ENCODE measurements at regions not wholly inside any gene's neighbourhood (a gene's known extent, or its start where the extent isn't known, plus 50 kb on each side); places are given as distances from the start of the nearest gene placed in this dataset.

DNA sequence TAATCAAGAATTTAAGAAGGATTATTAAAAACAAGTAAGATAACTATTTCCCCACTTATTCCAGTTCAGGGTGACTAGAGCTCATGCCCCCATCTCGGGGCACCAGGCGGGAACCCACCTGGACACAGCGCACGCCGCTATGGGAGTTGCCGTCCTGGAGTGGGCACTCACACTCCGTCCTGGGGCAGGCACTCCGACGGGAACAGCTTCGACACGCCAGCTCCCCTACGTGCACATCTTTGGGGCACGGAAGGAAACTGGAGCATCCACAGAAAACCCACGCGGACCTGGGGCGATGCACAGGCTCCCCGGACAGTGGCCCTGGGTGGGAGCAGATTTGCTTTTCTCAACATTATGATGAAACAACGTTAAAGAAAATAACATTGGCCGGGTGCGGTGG is 52.0 kb upstream of the GATA5 start:
- DNase-seq (ENCODE audit: low read depth): no peak

DNA sequence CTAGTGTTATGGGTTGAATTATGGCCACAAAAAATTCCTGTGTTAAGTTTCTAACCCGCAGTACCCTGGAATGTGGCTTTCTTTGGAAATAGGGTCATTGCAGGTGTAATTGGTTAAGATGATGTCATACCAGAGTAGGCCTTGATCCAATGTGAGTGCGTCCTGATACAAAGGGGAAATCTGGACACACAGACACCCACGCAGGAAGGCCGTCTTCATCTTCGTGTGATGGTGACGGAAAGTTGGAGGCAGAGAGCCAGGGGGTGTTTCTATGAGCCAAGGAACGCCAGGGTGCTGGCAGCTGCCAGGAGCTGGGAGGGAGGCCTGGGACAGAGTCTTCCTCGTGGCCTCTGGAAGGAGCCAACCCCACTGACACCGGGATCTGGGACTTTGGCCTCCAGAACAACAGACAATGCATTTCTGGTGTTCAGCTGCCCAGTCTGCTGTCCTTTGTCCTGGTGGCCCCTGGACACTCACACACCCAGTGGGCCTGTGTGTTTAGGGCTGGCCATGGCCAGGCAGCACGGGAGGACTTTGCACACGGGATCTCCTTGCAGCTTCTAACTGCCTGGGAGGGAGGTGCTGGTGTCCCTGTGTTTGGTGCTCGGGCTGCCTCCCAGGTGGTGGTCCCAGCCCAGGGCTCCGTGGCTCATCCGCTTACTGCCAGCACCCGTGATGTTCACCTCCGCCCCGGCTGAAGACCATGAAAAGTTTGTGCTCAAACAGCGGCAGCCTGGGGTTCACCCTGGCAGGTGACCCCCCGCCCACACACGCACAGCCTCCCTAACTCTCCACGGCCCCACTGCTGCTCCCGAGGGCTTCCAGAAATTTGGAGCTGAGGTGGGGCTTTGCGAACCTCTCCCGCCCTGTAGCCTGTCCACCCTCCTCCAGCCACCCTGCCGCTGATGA is 53.4 kb upstream of the GATA5 start:
- DNase-seq (ENCODE audit: low read depth): no peak

DNA sequence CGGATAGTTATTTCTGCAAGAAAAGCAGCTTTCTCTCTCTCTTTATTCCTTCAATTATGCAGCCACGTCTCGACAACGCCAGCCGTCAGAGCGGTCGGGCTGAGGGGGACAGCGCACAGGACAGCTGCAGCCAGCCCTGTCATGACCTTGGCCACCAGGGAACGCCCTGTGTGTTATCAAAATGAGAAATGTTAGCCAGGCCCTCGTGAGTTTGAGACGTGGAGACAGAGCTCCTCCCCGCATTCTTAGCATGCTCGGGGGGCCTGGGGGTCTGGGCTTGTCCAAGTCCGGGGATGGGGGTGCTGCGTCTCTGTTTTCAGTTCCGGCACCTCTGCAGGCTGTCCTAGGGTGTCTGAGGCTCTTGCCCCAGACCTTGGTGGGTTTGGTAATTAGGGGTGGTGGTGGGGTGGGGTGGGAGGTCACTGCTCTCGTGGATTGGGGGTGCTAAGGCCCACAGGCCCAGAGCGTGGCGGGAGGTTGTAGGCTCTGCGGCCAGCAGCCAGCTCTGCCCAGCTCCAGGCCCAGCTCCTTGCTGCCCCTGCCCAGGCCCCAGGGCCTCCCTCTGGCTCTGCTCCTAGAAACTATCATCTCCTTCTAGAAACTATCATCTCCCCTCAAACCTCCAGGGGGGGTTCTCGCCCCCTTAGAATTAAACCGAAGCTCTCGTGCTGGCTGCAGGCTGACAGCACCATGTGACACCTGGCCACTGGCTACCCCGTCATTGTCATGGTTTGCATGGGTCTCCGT is 54.3 kb upstream of the GATA5 start:
- DNase-seq (ENCODE audit: low read depth): no peak

DNA sequence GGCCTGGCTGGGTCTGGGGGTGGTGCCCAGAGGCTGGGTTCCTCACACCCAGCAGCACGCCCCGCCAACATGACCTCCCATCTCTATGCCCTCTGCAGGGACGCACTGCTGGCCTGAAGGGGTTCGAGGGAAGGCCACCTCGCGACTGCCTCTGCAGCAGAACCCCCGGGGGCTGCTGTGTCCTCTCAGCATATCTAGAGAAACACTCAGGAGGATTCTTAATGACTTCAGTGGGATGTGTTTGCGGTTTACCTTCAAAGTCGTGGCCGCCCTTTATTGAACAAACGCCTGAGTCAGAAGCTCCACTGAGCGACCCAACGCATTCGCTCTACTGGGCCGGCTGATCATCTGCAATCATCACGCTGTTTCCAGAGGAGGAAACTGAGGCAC is 54.8 kb upstream of the GATA5 start:
- DNase-seq (ENCODE audit: low read depth): no peak

DNA sequence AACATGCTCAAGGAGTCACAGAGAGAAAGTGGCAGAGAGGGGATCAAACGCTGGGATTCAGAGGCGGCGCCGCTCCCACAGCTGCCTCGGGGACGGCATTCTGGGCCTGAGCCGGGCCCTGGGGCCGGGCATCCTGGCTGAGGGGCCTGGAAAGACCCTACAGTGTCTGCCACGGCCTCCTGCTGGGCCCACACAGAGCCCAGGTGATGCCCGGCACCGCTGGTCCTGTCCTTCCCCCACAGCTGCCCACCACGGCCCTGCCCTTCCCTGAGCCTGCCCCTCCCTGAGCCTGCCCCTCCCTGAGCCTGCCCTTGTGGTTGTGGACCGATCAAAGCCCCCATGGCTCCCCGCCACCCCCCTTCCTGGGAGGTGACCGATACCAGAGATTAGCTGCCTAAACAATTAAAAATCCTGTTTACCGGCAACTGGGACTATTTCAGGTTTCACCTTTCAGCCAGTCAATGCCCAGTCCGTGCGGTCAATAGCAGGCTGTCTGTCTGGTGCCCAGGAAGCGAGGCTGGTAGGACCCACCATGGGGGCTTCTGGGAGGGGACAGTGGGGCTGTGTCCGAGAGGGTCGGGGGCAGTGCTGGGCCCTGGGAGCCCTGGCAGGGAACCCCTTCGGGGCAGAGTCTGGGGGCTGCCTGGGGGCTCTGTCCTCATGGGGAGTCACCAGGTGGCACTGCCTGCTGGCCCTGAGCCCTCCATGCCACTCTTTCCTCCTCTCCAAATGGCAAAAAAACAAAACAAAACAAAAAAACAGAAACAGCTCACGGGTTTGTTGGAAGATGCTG is 55.4 kb upstream of the GATA5 start:
- DNase-seq (ENCODE audit: low read depth): no peak

DNA sequence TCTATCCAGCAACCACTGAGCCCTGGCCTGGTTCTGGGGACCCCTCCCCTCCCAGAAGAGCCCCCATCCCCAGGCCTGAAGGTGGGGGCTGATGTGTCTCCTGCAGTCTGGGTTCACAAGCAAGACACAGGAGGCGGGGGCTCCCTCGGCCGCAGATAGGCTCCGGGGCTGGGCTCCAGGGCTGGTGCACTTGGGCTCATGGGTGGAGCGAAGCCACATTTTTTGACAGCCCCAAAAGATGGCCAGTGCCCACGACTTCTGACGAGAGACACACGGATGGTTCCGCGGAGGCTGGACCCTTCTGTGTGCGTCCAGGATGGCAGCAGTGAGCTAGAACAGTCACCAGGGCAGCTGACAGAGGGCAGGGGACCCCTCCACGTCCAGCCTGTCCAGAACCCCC is 57.1 kb upstream of the GATA5 start:
- DNase-seq (ENCODE audit: low read depth): no peak

DNA sequence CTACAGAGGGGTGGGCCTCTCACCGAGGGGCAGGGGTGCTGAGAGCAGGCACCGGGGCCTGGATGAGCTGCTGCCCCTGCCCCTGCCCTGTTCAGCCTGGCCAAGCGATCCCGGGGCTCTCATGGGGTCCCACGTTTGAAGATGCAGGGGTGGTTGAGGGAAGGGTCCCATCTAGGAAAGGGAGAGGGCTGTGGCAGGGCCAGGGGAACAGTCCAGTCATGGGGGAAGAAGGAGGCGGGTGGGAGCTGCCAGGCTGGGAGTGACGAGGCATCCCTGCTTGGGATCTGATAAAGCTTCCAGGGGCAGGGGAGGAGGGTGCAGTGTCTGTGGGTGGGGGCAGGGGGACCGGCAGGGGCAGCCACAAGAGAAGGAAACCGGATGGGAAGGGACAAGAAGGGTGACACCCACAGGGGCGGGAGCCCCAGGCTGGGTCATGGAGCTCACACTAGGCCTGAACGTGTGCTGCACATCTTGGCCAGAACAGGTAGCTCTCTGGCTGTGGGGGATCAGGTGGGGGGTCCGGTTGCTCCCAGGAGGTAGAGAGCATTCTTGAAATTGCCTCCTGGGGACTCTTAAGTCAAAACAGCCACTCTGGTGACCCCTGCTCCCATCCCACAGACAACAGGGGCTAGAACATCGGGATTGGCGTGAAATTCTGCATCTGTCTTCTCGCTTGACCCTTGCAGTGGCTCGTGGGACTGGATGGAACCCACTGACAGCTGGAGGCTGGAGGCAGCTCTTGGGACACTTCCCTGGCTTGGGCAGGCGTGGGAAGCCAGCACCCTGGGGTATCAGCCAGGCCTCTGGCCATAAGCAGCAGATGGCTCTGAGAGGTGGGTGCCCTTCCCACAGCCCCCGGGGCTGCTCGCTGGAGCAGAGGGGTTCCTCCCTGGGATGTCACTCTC is 58.0 kb upstream of the GATA5 start:
- DNase-seq (ENCODE audit: low read depth): no peak

DNA sequence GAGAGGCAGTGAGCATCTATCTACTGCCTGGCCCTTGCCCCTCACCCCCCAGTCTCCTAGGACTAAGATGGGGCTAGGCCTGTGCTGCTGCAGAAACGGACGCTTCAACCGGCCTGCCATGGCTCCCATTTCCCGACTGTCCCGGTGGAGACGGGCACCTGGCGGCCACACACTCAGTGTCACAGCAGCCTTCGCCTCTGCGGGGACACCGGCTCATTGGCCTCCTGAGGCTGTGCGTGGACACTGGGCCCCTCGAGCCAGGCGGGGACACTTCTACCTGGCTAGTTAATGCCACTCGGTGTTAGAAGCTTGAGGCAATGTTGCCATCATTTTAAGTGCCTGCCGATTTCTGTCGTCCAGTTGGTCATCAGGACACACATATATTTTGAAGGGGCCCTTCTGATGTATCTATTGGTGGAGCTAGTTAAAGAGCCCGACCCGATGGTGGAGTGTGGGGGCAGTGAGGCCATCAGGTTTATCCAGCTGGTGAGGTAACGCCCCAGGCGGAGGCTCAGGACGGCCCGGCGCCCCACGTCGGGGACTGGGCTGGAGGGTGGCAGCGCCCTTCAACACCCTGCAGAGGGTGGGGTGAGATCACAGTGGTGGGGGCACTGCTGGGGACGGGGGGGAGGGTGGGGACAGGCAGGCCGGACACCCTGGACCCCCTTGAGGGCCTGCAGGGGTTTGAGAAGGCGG is 58.9 kb upstream of the GATA5 start:
- DNase-seq (ENCODE audit: low read depth): no peak

DNA sequence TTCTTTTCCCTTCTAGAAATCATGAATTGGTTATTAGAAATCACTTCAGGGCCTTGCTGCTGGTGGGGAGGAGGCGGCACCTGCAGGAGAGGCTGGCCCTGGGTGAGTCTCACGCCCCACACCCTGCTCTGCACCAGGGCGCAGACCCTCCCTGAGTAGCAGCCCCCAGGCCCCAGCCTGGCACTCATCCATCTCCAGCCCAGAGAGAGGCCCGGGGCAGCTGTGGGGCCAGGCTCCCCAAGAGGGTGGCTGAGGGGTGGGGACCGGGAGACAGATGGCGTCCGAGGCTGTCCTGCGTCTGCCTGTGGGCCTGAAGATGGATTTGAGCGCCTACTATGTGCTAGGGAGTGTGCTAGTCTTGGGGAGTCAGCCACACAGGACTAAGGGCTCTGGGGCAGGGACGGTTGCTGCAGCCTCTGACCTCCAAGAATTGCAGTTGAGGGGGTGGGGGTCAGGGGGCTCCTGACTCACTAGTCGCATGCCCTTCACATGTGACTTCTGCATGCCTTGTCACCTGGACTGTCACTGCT is 59.6 kb upstream of the GATA5 start:
- no peak for DNase-seq (ENCODE audit: low read depth)

DNA sequence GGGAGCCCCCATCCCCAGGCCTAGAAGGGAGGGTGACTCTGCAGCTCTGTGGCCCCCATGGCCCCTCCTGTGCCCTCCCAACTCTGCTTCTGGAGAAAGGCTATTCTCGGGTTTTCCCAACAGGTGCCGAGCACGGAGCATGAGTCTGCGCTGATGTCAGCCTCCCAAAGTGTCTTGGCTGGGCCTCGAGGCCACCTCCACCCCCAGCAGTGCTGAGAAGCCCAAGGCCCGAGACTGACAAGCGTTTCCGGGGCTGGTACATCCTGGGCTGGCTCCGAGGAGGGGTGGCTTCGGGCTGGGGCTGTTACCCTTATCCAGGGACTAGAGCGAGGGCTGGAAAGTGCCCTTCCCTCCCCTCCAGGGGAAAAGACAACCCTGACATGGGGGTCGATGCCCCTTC is 60.2 kb upstream of the GATA5 start:
- no peak for DNase-seq (ENCODE audit: low read depth)

DNA sequence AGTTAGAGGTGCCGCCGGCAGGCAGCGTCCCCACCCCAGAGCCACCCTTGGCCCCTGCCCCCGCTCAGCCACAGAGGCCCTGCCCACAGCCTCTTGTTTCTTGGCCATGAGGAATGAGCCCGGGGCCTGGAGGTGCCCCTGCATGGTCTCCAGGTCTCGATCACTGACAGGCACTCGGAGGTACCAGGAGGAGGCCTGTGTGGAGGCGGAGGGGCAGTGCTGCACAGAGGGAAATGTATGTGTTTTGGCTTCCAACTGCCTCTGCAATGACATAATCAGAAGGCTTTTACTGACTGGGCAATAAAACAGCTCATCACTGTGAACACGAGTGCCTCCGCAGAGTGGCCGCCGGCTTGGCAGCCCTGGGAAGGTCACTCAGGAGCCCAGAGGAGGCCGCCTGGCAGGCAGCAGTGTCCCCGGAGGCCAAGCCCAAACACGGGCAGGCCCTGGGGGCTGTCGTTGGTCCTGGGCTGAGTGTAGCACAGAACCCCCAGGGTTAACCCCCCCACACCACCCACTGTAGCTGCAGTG is 61.1 kb upstream of the GATA5 start:
- DNase-seq (ENCODE audit: low read depth): no peak

DNA sequence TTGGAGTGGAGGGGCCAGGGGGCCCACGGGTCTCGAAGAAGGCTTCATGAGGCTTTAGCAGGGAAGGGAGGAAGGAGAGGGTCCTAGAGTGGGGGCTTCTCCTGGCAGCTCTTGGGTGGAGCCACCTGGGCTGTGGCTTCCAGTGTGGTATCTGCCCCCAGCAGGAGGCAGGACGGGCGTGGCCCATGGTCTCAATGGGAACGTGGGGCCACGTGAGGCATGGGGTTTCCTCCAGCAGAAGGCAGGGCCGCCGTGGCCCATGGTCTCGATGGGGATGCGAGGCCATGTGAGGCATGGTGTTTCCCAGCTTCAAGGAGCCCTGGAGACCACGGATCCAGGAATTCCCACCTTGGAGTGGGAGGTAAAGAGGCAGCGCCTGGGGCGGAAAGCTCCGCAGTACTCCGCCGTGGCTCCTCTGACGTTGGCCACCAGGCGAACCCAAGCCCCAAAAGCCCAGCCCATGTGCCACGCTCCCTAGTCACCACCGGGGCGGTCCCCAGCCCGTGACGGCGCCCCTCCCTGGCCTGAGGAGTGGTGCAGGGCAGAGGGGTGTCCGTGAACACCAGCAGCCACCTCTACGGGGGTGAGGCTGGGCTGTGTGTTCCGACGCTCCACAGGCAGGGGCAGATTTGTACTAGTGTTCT is 62.0 kb upstream of the GATA5 start:
- DNase-seq (ENCODE audit: low read depth): no peak

DNA sequence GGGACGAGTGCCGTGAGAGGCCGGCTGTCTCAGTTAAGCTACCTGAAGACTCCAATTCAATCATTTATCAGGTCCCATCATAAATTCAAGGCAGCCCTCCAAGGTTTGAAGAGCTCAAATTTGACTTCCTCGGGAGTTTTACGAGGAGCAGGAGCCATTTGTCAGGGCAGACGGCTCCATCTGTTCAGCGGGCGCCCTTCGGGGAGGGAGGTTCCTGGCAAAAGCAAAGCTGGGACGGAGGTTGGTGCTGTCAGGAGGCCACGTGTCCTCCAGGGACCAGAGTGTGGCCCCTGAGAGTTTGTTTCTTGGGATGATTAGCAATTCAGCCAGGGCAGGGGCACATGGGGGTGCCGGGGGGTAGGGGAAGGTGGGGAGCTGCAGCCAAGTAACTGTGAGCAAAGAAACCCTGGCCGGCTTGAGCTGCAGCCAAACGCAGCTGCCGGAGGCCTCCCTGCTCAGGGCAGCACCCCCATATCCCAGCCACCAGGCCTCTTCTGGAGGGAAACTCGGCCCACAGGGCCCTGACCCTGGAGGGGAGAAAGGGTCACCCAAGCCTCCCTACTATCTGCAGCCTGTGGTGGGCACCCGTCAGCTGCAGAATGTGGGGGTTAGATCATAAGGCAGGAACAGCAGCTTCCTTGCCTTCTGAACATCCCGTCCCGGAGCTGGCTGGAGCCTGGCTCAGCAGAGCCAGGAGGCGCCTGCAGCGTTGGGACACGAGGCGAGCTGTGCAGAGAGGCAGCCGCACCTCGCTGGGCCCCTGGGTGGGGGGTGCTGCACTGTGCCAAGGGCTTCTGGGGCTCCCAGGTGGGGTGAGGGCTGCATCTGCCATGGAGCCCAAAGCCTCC is 63.6 kb upstream of the GATA5 start:
- DNase-seq (ENCODE audit: low read depth): no peak

DNA sequence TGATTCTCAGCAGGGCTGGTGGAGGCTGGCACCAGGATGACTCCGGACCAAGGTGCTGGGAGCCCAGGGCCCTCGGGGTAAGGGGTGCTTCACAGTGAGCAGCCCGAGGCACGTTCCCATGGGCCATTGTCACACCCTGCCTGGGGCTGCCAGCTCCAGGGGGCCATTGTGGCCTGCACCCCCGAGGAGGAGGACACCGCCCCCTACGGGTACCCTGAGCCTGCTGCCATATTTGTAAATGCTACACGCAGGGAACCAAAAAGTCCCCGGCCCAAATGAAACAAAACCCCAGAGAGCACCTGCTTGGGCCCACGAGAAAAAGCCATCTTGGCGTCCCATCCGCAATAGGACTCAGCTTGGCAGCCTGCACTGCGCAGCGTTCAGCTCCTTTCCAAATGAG is 64.7 kb upstream of the GATA5 start:
- no peak for DNase-seq (ENCODE audit: low read depth)

DNA sequence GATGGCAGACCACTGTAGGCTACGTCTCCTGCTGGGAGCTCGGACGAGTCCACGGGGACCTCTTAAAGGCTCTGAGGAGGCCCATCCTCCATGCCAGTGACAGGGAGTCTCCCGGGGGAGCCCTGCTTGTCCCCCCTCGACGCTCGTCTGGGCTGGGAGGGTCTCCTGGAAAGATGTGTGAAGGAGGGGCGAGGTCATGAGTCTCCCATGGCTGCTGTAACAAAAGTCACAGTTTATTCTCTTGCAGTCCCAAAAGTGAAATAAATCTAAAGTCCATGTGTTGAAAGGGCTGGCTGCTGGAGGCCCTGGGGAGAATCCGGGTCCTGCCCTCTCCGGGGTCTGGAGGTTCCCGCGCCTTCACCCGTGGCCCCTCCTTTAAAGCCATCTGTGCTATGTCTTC is 67.1 kb upstream of the GATA5 start:
- DNase-seq (ENCODE audit: low read depth): no peak

DNA sequence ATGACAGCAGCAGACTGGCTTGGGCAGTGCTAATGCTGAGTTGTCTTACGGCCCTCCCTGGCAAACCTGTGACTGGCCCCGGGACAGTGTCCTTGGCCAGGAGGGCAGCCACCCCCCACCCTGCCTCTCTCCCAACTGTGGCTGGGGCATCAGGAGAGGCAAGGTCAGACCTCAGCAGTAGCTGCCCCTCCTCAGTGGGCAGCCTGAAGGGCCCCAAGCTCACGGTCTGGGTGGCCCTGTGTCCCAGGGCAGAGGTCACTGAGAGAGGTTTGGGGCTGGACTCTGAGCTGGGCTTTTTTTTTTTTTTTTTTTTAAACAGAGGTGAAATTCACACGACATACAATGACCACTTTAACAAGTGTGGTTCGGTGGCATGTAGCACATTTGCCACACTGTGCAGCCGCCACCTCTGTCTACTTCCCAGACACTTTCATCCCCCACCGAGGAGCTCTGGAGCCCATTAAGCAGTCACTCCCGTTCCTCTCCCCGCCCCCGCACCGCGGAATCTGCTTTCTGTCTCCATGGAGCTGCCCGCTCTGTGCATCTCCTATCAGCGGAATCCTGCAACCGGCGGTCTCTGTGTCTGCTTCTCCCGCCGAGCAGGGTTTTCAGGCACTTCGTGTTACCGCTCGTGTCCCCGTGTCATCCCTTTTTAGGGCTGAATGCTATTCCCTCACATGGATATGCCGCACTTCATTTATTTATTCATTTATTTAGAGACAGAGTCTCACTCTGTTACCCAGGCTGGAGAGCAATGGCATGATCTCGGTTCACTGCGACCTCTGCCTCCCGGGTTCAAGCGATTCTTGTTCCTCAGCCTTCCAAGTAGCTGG is 67.9 kb upstream of the GATA5 start:
- DNase-seq (ENCODE audit: low read depth): no peak

DNA sequence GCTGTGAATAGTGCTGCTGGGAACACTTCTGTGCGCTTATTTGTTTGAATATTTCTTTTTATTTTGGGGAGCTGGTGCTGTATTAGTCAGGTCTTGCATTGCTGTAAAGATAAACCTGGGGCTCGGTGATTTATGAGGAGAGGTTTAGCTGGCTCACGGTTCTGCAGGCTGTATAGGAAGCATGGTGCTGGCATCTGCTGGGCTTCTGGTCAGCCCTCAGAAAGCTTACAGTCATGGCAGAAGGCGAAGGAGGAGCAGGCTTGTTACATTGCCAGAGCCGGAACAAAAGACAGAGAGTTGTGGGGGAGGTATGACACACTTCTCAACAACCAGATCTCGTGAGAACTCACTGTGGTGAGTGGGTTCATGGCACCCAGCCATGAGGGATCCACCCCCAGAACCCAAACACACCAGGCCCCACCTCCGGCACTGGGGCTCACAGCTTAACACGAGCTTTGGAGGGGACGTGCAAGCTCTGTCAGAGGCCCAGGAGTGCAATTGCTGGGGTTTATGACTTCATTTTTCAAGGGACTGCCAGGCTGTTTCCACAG is 68.8 kb upstream of the GATA5 start:
- no peak for DNase-seq (ENCODE audit: low read depth)

All from LHCN-M2 (cell line).